ENCODE measurements at regions not wholly inside any gene's neighbourhood (a gene's known extent, or its start where the extent isn't known, plus 50 kb on each side); places are given as distances from the start of the nearest gene placed in this dataset.

DNA sequence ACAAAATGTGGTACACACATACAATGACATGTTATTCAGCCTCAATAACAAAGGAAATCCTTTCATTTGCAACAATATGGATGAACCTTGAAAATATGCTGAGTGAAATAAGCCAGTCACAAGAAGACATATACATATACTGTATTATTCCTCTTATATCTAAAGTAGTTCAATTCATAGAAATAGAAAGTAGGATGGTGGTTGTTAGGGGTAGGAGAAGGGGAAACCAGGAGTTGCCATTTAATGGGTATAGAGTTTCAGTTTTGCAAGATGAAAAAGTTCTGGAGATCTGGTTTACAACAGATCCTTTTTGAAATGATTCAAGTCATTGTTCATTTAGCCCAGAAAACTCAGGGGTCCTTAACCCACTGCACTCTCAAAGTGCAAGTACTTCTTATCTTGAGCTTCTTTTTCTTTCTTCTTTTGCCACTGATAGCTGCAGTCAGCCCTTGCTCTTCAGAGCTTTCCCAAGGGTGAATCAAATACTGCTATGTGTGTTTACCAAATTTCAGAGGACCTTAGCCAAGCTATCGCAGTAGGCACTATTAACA lies 208.0 kb upstream of the EOMES start:
- TF ChIP-seq POLR2AphosphoS5 (IDR thresholded peaks at IDR 0.05) (no peak), POLR2A (IDR thresholded peaks at IDR 0.05) (no peak)
- TF ChIP-seq, protein P1, sequence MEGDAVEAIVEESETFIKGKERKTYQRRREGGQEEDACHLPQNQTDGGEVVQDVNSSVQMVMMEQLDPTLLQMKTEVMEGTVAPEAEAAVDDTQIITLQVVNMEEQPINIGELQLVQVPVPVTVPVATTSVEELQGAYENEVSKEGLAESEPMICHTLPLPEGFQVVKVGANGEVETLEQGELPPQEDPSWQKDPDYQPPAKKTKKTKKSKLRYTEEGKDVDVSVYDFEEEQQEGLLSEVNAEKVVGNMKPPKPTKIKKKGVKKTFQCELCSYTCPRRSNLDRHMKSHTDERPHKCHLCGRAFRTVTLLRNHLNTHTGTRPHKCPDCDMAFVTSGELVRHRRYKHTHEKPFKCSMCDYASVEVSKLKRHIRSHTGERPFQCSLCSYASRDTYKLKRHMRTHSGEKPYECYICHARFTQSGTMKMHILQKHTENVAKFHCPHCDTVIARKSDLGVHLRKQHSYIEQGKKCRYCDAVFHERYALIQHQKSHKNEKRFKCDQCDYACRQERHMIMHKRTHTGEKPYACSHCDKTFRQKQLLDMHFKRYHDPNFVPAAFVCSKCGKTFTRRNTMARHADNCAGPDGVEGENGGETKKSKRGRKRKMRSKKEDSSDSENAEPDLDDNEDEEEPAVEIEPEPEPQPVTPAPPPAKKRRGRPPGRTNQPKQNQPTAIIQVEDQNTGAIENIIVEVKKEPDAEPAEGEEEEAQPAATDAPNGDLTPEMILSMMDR (IDR thresholded peaks at IDR 0.05): no peak

Data from prostate gland (tissue), 2 donors.